DND-41 (cell line): ENCODE measurements at regions not wholly inside any gene's neighbourhood (a gene's known extent, or its start where the extent isn't known, plus 50 kb on each side); places are given as distances from the start of the nearest gene placed in this dataset.
"Not testable (repeated sequence)": the region's sequence is repeated elsewhere in the genome, so short reads cannot be mapped to it uniquely, and the experiment has no call there.

ENCODE experiments used
- ATAC-seq: fragments of 200-7000 bp; cut with Tn5 transposase; 3 replicates; pipeline ENCODE4 v1.9.1; 2021; ENCODE audit warnings: low read depth; ENCODE audit not compliant: insufficient read depth
- DNase-seq: peaks from one replicate; pipeline ENCODE4 v3.0.0-alpha.2; 2020
- H2AFZ ChIP-seq: 2 replicates; pipeline ENCODE4 v1.6.0; 2012; ENCODE audit warnings: low read depth, low read length
- H3K27ac ChIP-seq: 2 replicates; pipeline ENCODE4 v1.5.1; 2012; ENCODE audit warnings: low read length, inconsistent platforms
- H3K27me3 ChIP-seq: fragments of 200-600 bp; sonication (generic); 2 replicates; pipeline ENCODE4 v1.6.0; 2012; ENCODE audit warnings: low read length, mild to moderate bottlenecking, inconsistent platforms; ENCODE audit not compliant: insufficient read depth, poor library complexity
- H3K36me3 ChIP-seq: 2 replicates; pipeline ENCODE4 v1.5.1; 2012; ENCODE audit warnings: low read length, inconsistent platforms; ENCODE audit not compliant: insufficient read depth
- H3K4me1 ChIP-seq: 2 replicates; pipeline ENCODE4 v1.5.1; 2012; ENCODE audit warnings: mild to moderate bottlenecking, low read length; ENCODE audit not compliant: insufficient read depth
- H3K4me2 ChIP-seq: 2 replicates; pipeline ENCODE4 v1.6.0; 2012; ENCODE audit warnings: mild to moderate bottlenecking, moderate library complexity, low read length, inconsistent platforms; ENCODE audit not compliant: insufficient read depth
- H3K4me3 ChIP-seq, 2 experiments: fragments of 200-600 bp in 1 of 2; shearing (Covaris generic) in 1 of 2; 2 replicates each; pipeline ENCODE4 v1.5.1; 2012 to 2016; ENCODE audit warnings: inconsistent platforms in 2 of 2, low read length in 2 of 2, mild to moderate bottlenecking in 2 of 2, low read depth in 1 of 2, moderate library complexity in 1 of 2
- H3K79me2 ChIP-seq: 2 replicates; pipeline ENCODE4 v1.6.0; 2012; ENCODE audit warnings: low read length, inconsistent platforms; ENCODE audit not compliant: insufficient read depth
- H3K9ac ChIP-seq: 2 replicates; pipeline ENCODE4 v1.6.0; 2012; ENCODE audit warnings: low read depth, mild to moderate bottlenecking, inconsistent platforms, low read length, moderate library complexity
- H3K9me3 ChIP-seq: 2 replicates; pipeline ENCODE4 v1.5.1; 2012; ENCODE audit warnings: low read length, moderate library complexity, mild to moderate bottlenecking, inconsistent platforms; ENCODE audit not compliant: insufficient read depth, severe bottlenecking
- H4K20me1 ChIP-seq: 2 replicates; pipeline ENCODE4 v1.6.0; 2012; ENCODE audit warnings: low read length; ENCODE audit not compliant: insufficient read depth
- CTCF ChIP-seq: IDR thresholded peaks from 2 replicates; pipeline ENCODE4 v1.5.1; 2012; ENCODE audit warnings: borderline replicate concordance, low read length, moderate library complexity, mild to moderate bottlenecking; ENCODE audit not compliant: poor library complexity, severe bottlenecking; ENCODE audit errors: extremely low read depth
- EZH2 ChIP-seq: IDR thresholded peaks from 3 replicates; pipeline ENCODE4 v1.6.1; 2012; ENCODE audit warnings: borderline replicate concordance, low read depth, mild to moderate bottlenecking, moderate library complexity, low read length, inconsistent platforms; ENCODE audit not compliant: severe bottlenecking

GRCh38 chr1:101496109-101496508, 259.3 kb downstream of the S1PR1 start:
- H3K9ac ChIP-seq = no peak overlapping the region
- no peak for DNase-seq
- no peaks in the 10 kb centered on the region for H3K36me3 ChIP-seq
- no peaks in the 10 kb centered on the region for H4K20me1 ChIP-seq
- ATAC-seq = peak; percentile 55; the same call in 2 of the 3 replicates
- no peaks in the 10 kb centered on the region for H3K4me1 ChIP-seq
- TF ChIP-seq EZH2 (no peak), CTCF (no peak)
- no peaks in the 10 kb centered on the region for H3K27me3 ChIP-seq
- H3K27ac ChIP-seq = no peak overlapping the region
- no peak overlapping the region for H2AFZ ChIP-seq
- H3K4me3 ChIP-seq = no peak overlapping the region
- H3K4me2 ChIP-seq = no peak overlapping the region
- H3K79me2 ChIP-seq = no peaks in the 10 kb centered on the region
- no peaks in the 10 kb centered on the region for H3K9me3 ChIP-seq

- H3K27ac ChIP-seq = no peak overlapping the region
- peak overlapping the region; percentile 8; the same call in 1 of the 2 replicates for H2AFZ ChIP-seq
- TF ChIP-seq CTCF = no peak
- no peak for TF ChIP-seq EZH2
Observed at GRCh38 chr1:101497881-101498559, 261.2 kb downstream of the S1PR1 start.

GRCh38 chr1:101504106-101504505, 267.3 kb downstream of the S1PR1 start:
- not testable (repeated sequence) for ATAC-seq, H3K79me2 ChIP-seq, H3K4me2 ChIP-seq, H3K9me3 ChIP-seq, H3K4me3 ChIP-seq, H3K27me3 ChIP-seq, DNase-seq, H3K9ac ChIP-seq, H3K27ac ChIP-seq, H3K4me1 ChIP-seq, H3K36me3 ChIP-seq, H2AFZ ChIP-seq, H4K20me1 ChIP-seq

More at GRCh38 chr1:101497881-101498559, 261.2 kb downstream of the S1PR1 start:
- no peak overlapping the region for H3K4me2 ChIP-seq
- no peaks in the 10 kb centered on the region for H3K36me3 ChIP-seq
- no peak overlapping the region for H3K9ac ChIP-seq
- DNase-seq (no peak), ATAC-seq (no peak)
- no peaks in the 10 kb centered on the region for H3K27me3 ChIP-seq
- H3K9me3 ChIP-seq = no peaks in the 10 kb centered on the region
- no peak overlapping the region for H3K4me3 ChIP-seq
- no peaks in the 10 kb centered on the region for H3K79me2 ChIP-seq
- no peaks in the 10 kb centered on the region for H3K4me1 ChIP-seq
- H4K20me1 ChIP-seq = no peaks in the 10 kb centered on the region

DNA sequence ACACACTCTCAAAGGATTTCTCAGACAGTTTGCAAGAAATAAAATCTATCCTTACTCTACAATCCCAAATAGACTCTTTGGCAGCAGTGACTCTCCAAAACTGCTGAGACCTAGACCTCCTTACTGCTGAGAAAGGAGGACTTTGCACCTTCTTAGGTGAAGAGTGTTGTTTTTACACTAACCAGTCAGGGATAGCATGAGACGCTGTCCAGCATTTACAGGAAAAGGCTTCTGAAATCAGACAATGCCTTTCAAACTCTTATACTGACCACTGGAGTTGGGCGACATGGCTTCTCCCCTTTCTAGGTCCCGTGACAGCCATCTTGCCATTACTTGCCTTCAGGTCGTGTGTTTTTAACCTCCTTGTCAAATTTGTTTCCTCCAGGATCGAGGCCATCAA, 268.4 kb downstream of the S1PR1 start:
- H3K9me3 ChIP-seq, H3K9ac ChIP-seq, H3K79me2 ChIP-seq, H3K4me1 ChIP-seq, H2AFZ ChIP-seq, H3K36me3 ChIP-seq, H3K27ac ChIP-seq, ATAC-seq, H3K4me2 ChIP-seq, DNase-seq, H3K4me3 ChIP-seq, H4K20me1 ChIP-seq, H3K27me3 ChIP-seq: not testable (repeated sequence)
